Liver (tissue), 8 donors: ENCODE measurements at regions not wholly inside any gene's neighbourhood (a gene's known extent, or its start where the extent isn't known, plus 50 kb on each side); places are given as distances from the start of the nearest gene placed in this dataset.

Source experiments
- DNase-seq: peaks from one replicate; pipeline ENCODE4 v3.0.0-alpha.2; 2017; ENCODE audit warnings: low spot score
- H3K27ac ChIP-seq, 2 donors: one replicate each; pipeline ENCODE4 v1.7.0; 2013; ENCODE audit warnings: inconsistent platforms in 2 of 2, low read length in 2 of 2, control low read depth in 1 of 2, low read depth in 1 of 2, mild to moderate bottlenecking in 1 of 2
- H3K27me3 ChIP-seq, 4 donors: one replicate each; pipeline versions ENCODE4 v1.6.1 to v1.7.0; 2013; ENCODE audit warnings: low read length in 3 of 4, inconsistent platforms in 1 of 4, mild to moderate bottlenecking in 1 of 4, moderate library complexity in 1 of 4; ENCODE audit not compliant: control insufficient read depth in 4 of 4, insufficient read depth in 4 of 4
- H3K36me3 ChIP-seq, 4 donors: one replicate each; pipeline versions ENCODE4 v1.6.1 to v1.7.0; 2013; ENCODE audit warnings: low read length in 3 of 4, mild to moderate bottlenecking in 3 of 4, low read depth in 1 of 4, moderate library complexity in 1 of 4; ENCODE audit not compliant: control insufficient read depth in 4 of 4, insufficient read depth in 3 of 4
- H3K4me1 ChIP-seq, 4 donors: one replicate each; pipeline versions ENCODE4 v1.6.1 to v1.7.0; 2013; ENCODE audit warnings: low read length in 3 of 4, mild to moderate bottlenecking in 3 of 4, moderate library complexity in 1 of 4; ENCODE audit not compliant: control insufficient read depth in 4 of 4, insufficient read depth in 4 of 4
- H3K4me3 ChIP-seq, 3 donors: one replicate each; pipeline versions ENCODE4 v1.6.1 to v1.7.0; 2013; ENCODE audit warnings: low read length in 3 of 3, control low read depth in 1 of 3, low read depth in 1 of 3, mild to moderate bottlenecking in 1 of 3
- H3K9ac ChIP-seq, 2 donors: one replicate each; pipeline ENCODE4 v1.7.0; 2013; ENCODE audit warnings: low read length in 2 of 2, mild to moderate bottlenecking in 2 of 2, moderate library complexity in 2 of 2, control low read depth in 1 of 2, low read depth in 1 of 2
- H3K9me3 ChIP-seq, 4 donors: one replicate each; pipeline versions ENCODE4 v1.6.1 to v1.7.0; 2013; ENCODE audit warnings: low read length in 3 of 4; ENCODE audit not compliant: control insufficient read depth in 4 of 4
- EGR1 ChIP-seq, 2 donors: IDR thresholded peaks; 2 replicates each; pipeline ENCODE4 v1.6.1; 2016 to 2018; ENCODE audit warnings: antibody characterized with exemption in 2 of 2, low read depth in 2 of 2
- FOXA1 ChIP-seq: IDR thresholded peaks from 2 replicates; pipeline ENCODE4 v1.6.1; 2016; ENCODE audit warnings: antibody characterized with exemption
- FOXA2 ChIP-seq: IDR thresholded peaks from 2 replicates; pipeline ENCODE4 v1.6.1; 2016; ENCODE audit warnings: antibody characterized with exemption
- GABPA ChIP-seq, 2 donors: IDR thresholded peaks in 1 of 2; conservative IDR thresholded peaks in 1 of 2; 2 replicates each; pipeline ENCODE4 v1.6.1; 2016; ENCODE audit warnings: antibody characterized with exemption in 2 of 2, mild to moderate bottlenecking in 1 of 2, moderate library complexity in 1 of 2
- HNF4A ChIP-seq, 2 donors: conservative IDR thresholded peaks; 2 replicates each; pipeline ENCODE4 v1.6.1; 2016; ENCODE audit warnings: antibody characterized with exemption in 2 of 2, mild to moderate bottlenecking in 2 of 2
- HNF4G ChIP-seq: IDR thresholded peaks from 2 replicates; pipeline ENCODE4 v1.6.1; 2016; ENCODE audit warnings: antibody characterized with exemption
- JUND ChIP-seq, 2 donors: IDR thresholded peaks; 2 replicates each; pipeline ENCODE4 v1.6.1; 2016; ENCODE audit warnings: antibody characterized with exemption in 2 of 2
- NR2F2 ChIP-seq: IDR thresholded peaks from 2 replicates; pipeline ENCODE4 v1.6.1; 2016; ENCODE audit warnings: antibody characterized with exemption
- RAD21 ChIP-seq, 2 donors: IDR thresholded peaks; 2 replicates each; pipeline ENCODE4 v1.6.1; 2016; ENCODE audit warnings: antibody characterized with exemption in 2 of 2, mild to moderate bottlenecking in 2 of 2
- RXRA ChIP-seq, 2 donors: IDR thresholded peaks; 2 replicates each; pipeline ENCODE4 v1.6.1; 2017 to 2018; ENCODE audit warnings: antibody characterized with exemption in 2 of 2, mild to moderate bottlenecking in 1 of 2
- SP1 ChIP-seq: IDR thresholded peaks from 2 replicates; pipeline ENCODE4 v1.6.1; 2018; ENCODE audit warnings: antibody characterized with exemption, mild to moderate bottlenecking
- TAF1 ChIP-seq: conservative IDR thresholded peaks from 2 replicates; pipeline ENCODE4 v1.6.1; 2016; ENCODE audit warnings: antibody characterized with exemption, mild to moderate bottlenecking
- YY1 ChIP-seq: IDR thresholded peaks from 2 replicates; pipeline ENCODE4 v1.6.1; 2016; ENCODE audit warnings: antibody characterized with exemption, mild to moderate bottlenecking
- WGBS: extraction: QIAGEN DNeasy Blood & Tissue Kit; methylation state at CpG from one replicate; pipeline ENCODE4 v1.1.7; 2013; 5-methylcytosine and 5-hydroxymethylcytosine counted together
- TF ChIP-seq, protein P1 (sequence below): IDR thresholded peaks from 2 replicates; pipeline ENCODE4 v1.6.1; 2016; ENCODE audit warnings: antibody characterized with exemption
- TF ChIP-seq, protein P2 (sequence below): IDR thresholded peaks from 2 replicates; pipeline ENCODE4 v1.6.1; 2016; ENCODE audit warnings: antibody characterized with exemption
- TF ChIP-seq, protein P3 (sequence below): IDR thresholded peaks from 2 replicates; pipeline ENCODE4 v1.6.1; 2016; ENCODE audit warnings: antibody characterized with exemption, mild to moderate bottlenecking
- TF ChIP-seq, protein P4 (sequence below): fragments of 150-350 bp; IDR thresholded peaks from 2 replicates; pipeline ENCODE4 v1.5.1; 2017; ENCODE audit warnings: improper control_type of control experiment, low read depth, low read length; ENCODE audit not compliant: missing input control
- TF ChIP-seq, protein P5 (sequence below): IDR thresholded peaks from 2 replicates; pipeline ENCODE4 v1.6.1; 2016; ENCODE audit warnings: antibody characterized with exemption
- donor health status: healthy.
- donor health status: healthy.
- donor health status: healthy.
- donor health status: healthy.
- donor health status: healthy.

DNA sequence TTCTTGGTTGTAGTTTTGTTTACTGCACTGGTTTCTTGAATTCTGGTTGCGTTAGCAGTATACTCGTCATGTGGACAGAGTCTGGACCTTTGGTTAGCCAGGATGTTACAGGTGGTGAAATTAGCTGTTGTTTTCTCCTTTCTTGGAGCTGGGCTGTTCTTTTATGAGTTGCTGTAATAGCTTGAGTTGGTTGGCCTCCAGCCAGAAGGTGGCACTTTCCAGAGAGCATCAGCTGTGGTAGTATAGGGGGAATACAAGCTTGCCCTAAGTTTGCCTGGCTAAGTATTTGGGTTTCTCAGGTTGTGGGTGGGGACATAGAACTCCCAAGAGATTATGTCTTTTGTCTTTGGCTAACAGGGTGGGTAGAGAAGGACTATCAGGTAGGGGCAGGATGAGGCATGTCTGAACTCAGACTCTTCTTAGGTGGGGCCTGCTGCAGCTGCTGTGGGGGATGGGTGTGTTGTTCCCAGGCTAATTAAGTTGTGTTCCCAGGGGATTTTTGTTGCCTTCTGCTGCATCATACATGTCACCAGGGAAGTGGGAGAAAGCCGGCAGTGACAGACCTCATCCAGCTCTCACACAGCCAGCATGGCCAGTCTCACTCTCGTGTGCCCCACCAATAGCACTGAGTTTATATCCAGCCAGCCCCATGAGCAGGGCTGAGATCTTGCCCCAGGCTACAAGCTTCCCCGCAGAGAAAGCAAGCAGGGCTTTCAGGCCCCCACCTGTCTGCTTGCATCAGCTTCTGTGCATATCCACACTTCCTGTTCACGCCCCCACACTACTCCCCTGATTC is 246.7 kb upstream of the TPK1 start:
- TF ChIP-seq, protein P1, sequence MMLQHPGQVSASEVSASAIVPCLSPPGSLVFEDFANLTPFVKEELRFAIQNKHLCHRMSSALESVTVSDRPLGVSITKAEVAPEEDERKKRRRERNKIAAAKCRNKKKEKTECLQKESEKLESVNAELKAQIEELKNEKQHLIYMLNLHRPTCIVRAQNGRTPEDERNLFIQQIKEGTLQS: no peak
- TF ChIP-seq FOXA1: no peak
- TF ChIP-seq, protein P2, sequence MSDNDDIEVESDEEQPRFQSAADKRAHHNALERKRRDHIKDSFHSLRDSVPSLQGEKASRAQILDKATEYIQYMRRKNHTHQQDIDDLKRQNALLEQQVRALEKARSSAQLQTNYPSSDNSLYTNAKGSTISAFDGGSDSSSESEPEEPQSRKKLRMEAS: no peak
- TF ChIP-seq TAF1: no peak
- TF ChIP-seq NR2F2: no peak
- TF ChIP-seq HNF4G: no peak
- Histone ChIP-seq H3K9ac (no peak overlapping the region), H3K27me3 (peaks cover 0 to 2% (median 0%) of the 10 kb centered on the region in 4 donors), H3K4me3 (no peak overlapping the region), H3K36me3 (no peaks in the 10 kb centered on the region), H3K27ac (no peak overlapping the region), H3K9me3 (no peaks in the 10 kb centered on the region), H3K4me1 (no peaks in the 10 kb centered on the region)
- no peak for DNase-seq
- 75% methylated on average over 6 of the region's 6 CpGs for WGBS

DNA sequence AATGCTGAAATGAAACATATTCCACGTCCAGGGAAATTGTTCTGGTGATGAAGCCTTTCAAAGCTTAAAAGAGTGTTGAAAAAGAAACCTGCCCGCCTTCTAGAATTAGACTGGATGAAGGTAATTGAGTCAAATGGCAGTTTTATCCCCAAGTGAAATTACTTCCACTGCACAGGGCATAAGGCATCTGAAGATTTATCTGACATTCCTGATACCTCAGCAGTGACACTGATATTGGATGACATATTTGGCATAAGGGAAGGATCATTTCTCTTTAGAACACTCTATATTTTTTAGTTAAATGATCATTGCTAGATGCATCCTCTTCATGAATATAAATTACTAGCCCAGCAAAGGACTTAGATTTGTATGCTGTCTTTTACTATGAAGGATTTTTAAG is 229.6 kb upstream of the TPK1 start:
- no peaks in the 10 kb centered on the region for H3K4me1 ChIP-seq
- no peak for DNase-seq

More for the DNA sequence above, 229.6 kb upstream of the TPK1 start:
- 50% methylated on average over 2 of the region's 2 CpGs for WGBS
- H3K36me3 ChIP-seq: no peaks in the 10 kb centered on the region
- H3K27ac ChIP-seq: no peak overlapping the region
- no peak overlapping the region for H3K4me3 ChIP-seq
- TF ChIP-seq, protein P2: no peak
- TF ChIP-seq, protein P1: no peak
- no peak for TF ChIP-seq FOXA2
- TF ChIP-seq GABPA (IDR thresholded peaks at IDR 0.05 in 1 of 2, conservative IDR thresholded peaks at IDR 0.05 in 1 of 2): no peak
- TF ChIP-seq SP1: no peak
- no peak for TF ChIP-seq TAF1
- TF ChIP-seq FOXA1: no peak
- TF ChIP-seq, protein P3, sequence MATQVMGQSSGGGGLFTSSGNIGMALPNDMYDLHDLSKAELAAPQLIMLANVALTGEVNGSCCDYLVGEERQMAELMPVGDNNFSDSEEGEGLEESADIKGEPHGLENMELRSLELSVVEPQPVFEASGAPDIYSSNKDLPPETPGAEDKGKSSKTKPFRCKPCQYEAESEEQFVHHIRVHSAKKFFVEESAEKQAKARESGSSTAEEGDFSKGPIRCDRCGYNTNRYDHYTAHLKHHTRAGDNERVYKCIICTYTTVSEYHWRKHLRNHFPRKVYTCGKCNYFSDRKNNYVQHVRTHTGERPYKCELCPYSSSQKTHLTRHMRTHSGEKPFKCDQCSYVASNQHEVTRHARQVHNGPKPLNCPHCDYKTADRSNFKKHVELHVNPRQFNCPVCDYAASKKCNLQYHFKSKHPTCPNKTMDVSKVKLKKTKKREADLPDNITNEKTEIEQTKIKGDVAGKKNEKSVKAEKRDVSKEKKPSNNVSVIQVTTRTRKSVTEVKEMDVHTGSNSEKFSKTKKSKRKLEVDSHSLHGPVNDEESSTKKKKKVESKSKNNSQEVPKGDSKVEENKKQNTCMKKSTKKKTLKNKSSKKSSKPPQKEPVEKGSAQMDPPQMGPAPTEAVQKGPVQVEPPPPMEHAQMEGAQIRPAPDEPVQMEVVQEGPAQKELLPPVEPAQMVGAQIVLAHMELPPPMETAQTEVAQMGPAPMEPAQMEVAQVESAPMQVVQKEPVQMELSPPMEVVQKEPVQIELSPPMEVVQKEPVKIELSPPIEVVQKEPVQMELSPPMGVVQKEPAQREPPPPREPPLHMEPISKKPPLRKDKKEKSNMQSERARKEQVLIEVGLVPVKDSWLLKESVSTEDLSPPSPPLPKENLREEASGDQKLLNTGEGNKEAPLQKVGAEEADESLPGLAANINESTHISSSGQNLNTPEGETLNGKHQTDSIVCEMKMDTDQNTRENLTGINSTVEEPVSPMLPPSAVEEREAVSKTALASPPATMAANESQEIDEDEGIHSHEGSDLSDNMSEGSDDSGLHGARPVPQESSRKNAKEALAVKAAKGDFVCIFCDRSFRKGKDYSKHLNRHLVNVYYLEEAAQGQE: no peak
- no peak for TF ChIP-seq NR2F2
- TF ChIP-seq HNF4A (conservative IDR thresholded peaks at IDR 0.05): no peak
- TF ChIP-seq RXRA (IDR thresholded peaks at IDR 0.05): no peak
- TF ChIP-seq, protein P4, sequence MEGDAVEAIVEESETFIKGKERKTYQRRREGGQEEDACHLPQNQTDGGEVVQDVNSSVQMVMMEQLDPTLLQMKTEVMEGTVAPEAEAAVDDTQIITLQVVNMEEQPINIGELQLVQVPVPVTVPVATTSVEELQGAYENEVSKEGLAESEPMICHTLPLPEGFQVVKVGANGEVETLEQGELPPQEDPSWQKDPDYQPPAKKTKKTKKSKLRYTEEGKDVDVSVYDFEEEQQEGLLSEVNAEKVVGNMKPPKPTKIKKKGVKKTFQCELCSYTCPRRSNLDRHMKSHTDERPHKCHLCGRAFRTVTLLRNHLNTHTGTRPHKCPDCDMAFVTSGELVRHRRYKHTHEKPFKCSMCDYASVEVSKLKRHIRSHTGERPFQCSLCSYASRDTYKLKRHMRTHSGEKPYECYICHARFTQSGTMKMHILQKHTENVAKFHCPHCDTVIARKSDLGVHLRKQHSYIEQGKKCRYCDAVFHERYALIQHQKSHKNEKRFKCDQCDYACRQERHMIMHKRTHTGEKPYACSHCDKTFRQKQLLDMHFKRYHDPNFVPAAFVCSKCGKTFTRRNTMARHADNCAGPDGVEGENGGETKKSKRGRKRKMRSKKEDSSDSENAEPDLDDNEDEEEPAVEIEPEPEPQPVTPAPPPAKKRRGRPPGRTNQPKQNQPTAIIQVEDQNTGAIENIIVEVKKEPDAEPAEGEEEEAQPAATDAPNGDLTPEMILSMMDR: no peak
- no peak for TF ChIP-seq YY1
- TF ChIP-seq, protein P5, sequence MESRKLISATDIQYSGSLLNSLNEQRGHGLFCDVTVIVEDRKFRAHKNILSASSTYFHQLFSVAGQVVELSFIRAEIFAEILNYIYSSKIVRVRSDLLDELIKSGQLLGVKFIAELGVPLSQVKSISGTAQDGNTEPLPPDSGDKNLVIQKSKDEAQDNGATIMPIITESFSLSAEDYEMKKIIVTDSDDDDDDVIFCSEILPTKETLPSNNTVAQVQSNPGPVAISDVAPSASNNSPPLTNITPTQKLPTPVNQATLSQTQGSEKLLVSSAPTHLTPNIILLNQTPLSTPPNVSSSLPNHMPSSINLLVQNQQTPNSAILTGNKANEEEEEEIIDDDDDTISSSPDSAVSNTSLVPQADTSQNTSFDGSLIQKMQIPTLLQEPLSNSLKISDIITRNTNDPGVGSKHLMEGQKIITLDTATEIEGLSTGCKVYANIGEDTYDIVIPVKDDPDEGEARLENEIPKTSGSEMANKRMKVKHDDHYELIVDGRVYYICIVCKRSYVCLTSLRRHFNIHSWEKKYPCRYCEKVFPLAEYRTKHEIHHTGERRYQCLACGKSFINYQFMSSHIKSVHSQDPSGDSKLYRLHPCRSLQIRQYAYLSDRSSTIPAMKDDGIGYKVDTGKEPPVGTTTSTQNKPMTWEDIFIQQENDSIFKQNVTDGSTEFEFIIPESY: no peak
- no peak for TF ChIP-seq HNF4G
- no peak for TF ChIP-seq JUND (IDR thresholded peaks at IDR 0.05)
- TF ChIP-seq RAD21 (IDR thresholded peaks at IDR 0.05): no peak
- TF ChIP-seq EGR1 (IDR thresholded peaks at IDR 0.05; ENCODE audit: low read depth in 2 of 2): no peak
- H3K27me3 ChIP-seq: no peaks in the 10 kb centered on the region
- no peaks in the 10 kb centered on the region for H3K9me3 ChIP-seq
- H3K9ac ChIP-seq: no peak overlapping the region
